AG04449 (cell line): ENCODE measurements at regions not wholly inside any gene's neighbourhood (a gene's known extent, or its start where the extent isn't known, plus 50 kb on each side); places are given as distances from the start of the nearest gene placed in this dataset.

ENCODE experiments used
- CTCF ChIA-PET: fragments of 350-600 bp; formaldehyde crosslinking; extraction: SDS; loops from one replicate; lab custom pipeline; 2021; ENCODE audit warnings: antibody characterized with exemption; lab: Yijun Ruan, JAX
- POLR2A ChIA-PET: fragments of 400-600, 350-600 bp; formaldehyde crosslinking; extraction: SDS; loops from one replicate; lab custom pipeline; 2020; ENCODE audit warnings: antibody characterized with exemption, inconsistent platforms; lab: Yijun Ruan, JAX
- DNase-seq: peaks from one replicate; pipeline ENCODE4 v3.0.0-alpha.2; 2010; ENCODE audit warnings: low read depth, low spot score
- H3K4me3 ChIP-seq: 2 replicates; pipeline ENCODE4 v1.5.1; 2011; ENCODE audit warnings: low read depth, mild to moderate bottlenecking, control low read depth, low read length
- TF ChIP-seq, protein P1 (sequence below): IDR thresholded peaks from one replicate; pipeline ENCODE4 v1.5.1; 2011; ENCODE audit warnings: mild to moderate bottlenecking, moderate library complexity, low read length, control low read depth, inconsistent platforms; ENCODE audit not compliant: insufficient read depth; ENCODE audit errors: missing control alignments

GRCh38 chr3:94779699-94780098 lies 716.8 kb downstream of the NSUN3 start:
- no peak for DNase-seq
- no peak overlapping the region for H3K4me3 ChIP-seq
- POLR2A ChIA-PET: no interaction called here
- TF ChIP-seq, protein P1, sequence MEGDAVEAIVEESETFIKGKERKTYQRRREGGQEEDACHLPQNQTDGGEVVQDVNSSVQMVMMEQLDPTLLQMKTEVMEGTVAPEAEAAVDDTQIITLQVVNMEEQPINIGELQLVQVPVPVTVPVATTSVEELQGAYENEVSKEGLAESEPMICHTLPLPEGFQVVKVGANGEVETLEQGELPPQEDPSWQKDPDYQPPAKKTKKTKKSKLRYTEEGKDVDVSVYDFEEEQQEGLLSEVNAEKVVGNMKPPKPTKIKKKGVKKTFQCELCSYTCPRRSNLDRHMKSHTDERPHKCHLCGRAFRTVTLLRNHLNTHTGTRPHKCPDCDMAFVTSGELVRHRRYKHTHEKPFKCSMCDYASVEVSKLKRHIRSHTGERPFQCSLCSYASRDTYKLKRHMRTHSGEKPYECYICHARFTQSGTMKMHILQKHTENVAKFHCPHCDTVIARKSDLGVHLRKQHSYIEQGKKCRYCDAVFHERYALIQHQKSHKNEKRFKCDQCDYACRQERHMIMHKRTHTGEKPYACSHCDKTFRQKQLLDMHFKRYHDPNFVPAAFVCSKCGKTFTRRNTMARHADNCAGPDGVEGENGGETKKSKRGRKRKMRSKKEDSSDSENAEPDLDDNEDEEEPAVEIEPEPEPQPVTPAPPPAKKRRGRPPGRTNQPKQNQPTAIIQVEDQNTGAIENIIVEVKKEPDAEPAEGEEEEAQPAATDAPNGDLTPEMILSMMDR: no peak
- CTCF ChIA-PET: no interaction called here

- no peak overlapping the region for H3K4me3 ChIP-seq
- no peak for DNase-seq
- ChIA-PET POLR2A (no interaction called here), CTCF (no interaction called here)
- TF ChIP-seq, protein P1: no peak
Observed at GRCh38 chr3:94784274-94784673, 721.4 kb downstream of the NSUN3 start.

GRCh38 chr3:94787066-94787465 lies 724.2 kb downstream of the NSUN3 start:
- ChIA-PET POLR2A (no interaction called here), CTCF (interaction anchor here (1.2 kb wide), 1 partner anchor 11 kb away, joined by 4 read pairs; no protein-coding TSS in a partner anchor)
- no peak overlapping the region for H3K4me3 ChIP-seq
- no peak for DNase-seq
- TF ChIP-seq, protein P1: no peak

- H3K4me3 ChIP-seq: no peak overlapping the region
- TF ChIP-seq, protein P1: no peak
- DNase-seq: no peak
- CTCF ChIA-PET: interaction anchor here (1.2 kb wide), 1 partner anchor 10 kb away, joined by 4 read pairs; no protein-coding TSS in a partner anchor
- POLR2A ChIA-PET: no interaction called here
Observed at GRCh38 chr3:94787734-94788270, 724.9 kb downstream of the NSUN3 start.

GRCh38 chr3:94794563-94794962 lies 731.7 kb downstream of the NSUN3 start:
- TF ChIP-seq, protein P1: no peak
- CTCF ChIA-PET: no interaction called here
- no peak for DNase-seq
- POLR2A ChIA-PET: no interaction called here
- H3K4me3 ChIP-seq: no peak overlapping the region

- no peak for DNase-seq
Observed at GRCh38 chr3:94799420-94800060, 736.7 kb downstream of the NSUN3 start.

More at GRCh38 chr3:94799420-94800060, 736.7 kb downstream of the NSUN3 start:
- no peak overlapping the region for H3K4me3 ChIP-seq
- ChIA-PET CTCF (no interaction called here), POLR2A (no interaction called here)
- TF ChIP-seq, protein P1: no peak
